SW 1271 (cell line): ENCODE measurements at regions not wholly inside any gene's neighbourhood (a gene's known extent, or its start where the extent isn't known, plus 50 kb on each side); places are given as distances from the start of the nearest gene placed in this dataset.
"Not testable (repeated sequence)": the region's sequence is repeated elsewhere in the genome, so short reads cannot be mapped to it uniquely, and the experiment has no call there.

Source experiments
- DNase-seq, 2 experiments: peaks; one replicate each; lab custom pipeline; 2025; lab: John Stamatoyannopoulos, UW

DNA sequence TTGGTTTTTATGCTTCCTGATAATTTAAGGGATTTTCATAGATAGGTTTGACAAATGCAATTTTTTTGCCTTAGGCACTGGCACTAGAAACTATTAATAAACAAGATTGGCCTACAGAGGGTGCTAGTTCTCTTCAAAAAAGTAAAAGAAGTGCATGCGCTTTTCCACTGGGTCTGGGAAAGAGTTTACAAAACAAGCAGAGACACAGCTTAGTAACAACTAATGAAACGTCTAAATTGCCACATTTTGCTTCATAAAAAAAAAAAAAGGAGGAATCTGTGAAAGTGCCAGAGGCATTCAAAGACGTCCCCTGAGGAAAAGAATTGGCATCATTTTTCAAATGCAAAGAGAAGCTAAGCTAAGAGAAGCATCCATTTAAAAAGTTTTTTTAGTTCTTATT, 58.3 kb upstream of the EEA1 start:
- peak; percentile 42 to 73 for DNase-seq

DNA sequence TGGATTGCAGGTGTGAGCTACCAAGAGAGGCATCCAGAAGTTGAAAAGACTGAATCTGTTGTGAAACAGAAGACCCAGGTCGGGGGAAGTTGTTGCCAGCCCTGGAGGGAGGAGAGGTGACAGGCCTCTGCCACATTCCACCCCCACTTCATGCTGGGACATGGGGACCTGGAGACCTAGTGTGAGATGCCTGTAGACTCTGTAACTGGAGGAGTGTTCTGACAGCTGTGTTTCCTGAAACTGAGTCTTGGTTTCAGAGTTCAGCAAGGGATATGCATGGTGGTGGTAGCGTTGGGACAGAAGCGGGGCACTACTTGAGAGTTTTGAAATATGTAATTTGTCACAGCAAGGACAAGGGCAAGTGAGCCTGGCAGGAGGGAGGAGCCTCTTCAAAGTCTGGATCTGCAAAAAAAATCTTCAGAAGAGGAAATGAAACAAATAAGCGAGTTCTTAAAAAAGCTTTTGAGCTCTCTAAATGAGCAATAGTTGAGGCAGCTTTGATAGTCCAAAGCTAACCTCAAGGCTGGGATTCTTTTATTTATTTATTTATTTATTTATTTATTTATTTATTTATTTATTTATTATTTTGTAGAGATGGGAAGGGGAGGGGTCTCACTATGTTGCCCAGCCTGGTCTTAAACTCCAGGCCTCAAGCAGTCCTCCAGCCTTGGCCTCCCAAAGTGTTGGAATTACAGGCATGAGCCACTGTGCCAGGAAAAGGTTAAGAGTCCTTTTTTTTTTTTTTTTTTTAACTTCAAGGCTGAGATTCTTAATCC, 58.9 kb upstream of the EEA1 start:
- DNase-seq, result no peak

DNA sequence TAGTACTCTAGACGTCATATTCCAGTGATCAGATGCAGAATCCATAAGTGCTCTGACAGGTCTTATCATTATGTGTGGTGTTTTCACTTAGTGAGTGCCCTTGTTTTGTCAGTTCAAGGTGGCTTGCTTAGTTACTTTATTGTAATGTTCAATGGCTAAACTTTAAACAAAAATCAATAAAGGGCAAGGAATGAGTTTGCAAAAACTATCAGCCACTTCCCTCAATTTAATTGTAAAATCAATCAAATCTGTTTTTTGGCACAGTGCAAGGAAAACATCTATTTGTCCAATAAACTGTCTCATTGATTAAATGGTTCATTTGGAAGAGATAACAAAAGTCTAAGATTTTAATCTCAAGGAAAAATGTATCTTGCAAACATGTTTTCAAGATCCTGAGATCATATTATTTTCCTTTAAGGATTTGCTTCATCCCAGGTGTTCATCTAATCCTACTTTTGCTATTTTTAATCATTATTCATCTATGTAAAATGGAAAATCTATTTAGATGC, 59.6 kb upstream of the EEA1 start:
- DNase-seq, result no peak

DNA sequence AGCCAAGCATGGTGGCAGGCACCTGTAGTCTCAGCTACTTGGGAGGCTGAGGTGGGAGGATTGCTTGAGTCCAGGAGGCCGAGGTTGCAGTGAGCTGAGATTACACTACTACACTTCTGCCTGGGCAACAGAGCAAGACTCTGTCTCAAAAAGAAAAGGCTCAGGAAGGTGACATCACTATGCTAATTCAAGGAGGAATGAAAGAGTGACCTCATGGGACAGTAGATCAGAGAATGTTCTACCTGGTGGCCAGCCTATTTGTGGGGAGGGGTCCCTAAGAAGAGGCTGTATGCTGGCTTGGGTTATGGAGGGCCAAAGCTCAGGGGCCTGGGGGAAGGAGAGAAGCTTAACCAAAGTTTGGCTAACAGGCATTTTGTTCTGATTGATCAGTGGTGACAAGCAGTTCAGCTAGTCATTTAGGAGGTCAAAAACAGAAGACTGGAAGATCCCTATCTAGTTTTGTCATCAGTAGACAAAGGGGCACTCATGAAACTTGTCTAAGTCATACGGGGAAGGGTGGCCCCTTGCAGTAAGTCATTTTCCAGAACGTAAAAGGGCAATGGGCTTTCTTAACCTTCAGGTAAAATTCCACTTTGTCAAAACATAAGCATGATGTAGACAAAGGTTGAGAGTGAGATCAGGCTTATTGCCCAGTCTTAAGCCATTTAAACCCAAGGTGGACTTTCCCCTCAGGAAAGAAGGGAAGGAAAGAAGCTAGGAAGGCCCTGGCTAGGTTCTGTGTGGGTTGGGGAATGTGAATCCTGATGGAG, 60.8 kb upstream of the EEA1 start:
- no peak for DNase-seq

DNA sequence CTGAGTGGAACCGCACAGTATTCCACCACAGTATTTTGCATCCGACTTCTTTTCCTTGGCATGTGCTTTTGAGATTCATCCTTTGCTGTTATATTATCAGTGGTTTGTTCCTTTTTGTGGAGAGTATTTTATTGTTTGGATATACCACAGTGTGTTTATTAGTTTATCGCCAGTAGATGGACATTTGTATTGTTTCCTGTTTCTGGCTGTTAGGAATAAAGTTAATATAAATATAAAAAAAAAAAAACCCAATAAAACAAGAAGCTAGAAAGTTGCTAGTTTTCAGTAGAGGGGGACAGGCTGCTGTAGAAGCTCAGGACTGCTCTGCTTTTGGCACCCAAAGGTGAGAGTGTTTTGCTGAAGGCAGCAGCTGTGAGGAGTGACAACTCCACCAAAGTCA, 62.0 kb upstream of the EEA1 start:
- no peak for DNase-seq

DNA sequence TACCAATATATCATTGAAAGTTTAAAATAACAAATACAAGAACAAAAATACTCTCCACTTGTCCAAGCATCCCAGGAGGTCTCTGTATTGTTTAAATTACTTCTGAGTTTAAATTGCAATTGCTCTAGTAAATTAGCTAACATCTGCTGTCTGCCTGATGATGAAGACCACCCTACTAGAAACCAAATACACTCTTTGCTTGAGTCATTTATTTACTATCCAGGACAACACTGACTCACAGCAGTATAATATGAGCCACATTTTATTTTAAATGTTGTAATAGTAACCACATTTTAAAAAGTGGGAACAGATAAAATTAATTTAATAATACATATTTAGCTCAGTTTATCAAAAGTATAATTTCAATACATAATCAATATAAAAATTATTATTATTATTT, 62.9 kb upstream of the EEA1 start:
- DNase-seq, result no peak

DNA sequence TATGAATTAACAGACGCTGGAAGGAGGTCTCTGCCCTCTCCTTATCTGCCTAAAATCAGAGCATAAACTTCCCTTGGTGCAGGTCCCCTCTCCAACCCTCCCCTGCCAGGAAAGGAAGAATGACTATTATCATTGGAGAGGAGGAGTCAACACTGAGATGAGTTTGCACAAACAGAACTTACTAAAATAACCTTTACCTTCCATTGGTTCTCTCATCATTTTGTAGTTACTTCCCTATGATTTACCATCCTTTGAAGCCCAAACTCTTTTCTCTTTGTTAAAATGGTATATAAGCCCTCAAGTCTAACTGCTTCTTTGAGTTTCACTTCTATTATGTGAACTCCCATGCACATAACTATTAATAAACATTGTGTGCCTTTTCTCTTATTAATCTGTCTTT, 64.2 kb upstream of the EEA1 start:
- DNase-seq, result no peak

DNA sequence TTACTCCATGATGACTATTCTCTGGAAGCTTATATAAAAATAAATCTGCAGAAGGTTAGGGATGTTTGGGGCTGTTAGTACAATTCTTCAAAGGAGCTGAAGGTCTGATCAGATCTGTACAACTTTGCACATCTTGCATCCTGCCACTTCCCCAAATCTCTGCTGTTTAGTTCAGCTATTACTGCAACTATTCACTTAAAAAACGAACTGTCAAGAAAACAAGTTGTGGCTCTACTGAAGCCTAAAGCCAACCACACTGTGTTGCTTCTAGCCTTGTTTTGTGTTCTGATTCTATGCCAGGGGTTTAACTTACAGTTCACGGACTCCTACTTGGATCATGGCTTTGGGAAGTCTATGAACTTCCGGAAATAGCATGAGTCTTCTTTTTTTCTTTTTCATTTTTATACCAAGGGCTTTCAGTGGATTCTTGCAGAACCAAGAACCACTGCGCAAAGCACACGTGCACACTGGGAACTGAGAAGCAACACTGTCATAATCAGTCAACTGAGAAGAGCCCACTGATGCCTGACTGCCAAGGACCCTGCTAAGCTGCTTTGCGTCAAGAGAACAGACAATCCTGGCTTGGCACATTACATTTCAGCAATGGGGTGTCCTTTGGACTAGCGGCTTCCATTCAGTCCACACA, 66.3 kb upstream of the EEA1 start:
- no peak for DNase-seq

DNA sequence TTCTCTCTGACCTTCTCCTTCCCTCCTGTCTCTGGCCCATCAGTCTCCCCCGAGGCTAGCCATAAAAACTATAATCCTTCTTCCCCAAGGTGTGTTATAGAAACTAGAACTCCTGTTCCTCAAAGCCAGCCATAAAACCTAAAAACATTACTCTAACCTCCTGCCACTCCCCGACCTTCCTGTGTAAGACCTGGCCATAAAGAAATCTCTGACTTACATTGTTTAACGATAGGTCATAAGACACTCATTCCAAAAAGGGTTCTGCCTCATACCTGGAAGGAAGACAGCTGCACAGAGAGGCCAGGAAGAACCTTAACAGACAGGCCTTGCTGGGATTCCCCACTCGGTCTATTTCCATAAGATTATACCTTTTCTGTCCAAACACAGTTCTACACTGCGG, 70.9 kb upstream of the EEA1 start:
- DNase-seq, result no peak

DNA sequence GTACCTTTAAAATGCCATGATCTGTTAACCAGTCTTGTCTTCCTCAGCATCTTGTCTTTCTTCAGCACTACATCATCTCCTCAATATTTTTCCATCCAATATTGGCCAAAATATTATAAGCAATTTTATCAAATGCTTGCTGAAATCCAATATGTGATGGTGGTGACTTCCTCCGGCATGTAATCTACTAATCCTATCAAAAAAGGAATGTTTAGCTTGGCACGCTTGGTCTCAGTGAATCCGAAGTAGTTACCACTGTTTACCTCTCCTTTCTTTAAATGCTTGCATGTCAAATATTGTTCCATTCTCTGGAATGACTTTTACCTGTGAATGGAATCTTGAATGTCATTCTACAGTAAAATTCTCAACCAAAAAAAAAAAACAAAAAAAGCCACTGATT, 72.3 kb upstream of the EEA1 start:
- no peak for DNase-seq

DNA sequence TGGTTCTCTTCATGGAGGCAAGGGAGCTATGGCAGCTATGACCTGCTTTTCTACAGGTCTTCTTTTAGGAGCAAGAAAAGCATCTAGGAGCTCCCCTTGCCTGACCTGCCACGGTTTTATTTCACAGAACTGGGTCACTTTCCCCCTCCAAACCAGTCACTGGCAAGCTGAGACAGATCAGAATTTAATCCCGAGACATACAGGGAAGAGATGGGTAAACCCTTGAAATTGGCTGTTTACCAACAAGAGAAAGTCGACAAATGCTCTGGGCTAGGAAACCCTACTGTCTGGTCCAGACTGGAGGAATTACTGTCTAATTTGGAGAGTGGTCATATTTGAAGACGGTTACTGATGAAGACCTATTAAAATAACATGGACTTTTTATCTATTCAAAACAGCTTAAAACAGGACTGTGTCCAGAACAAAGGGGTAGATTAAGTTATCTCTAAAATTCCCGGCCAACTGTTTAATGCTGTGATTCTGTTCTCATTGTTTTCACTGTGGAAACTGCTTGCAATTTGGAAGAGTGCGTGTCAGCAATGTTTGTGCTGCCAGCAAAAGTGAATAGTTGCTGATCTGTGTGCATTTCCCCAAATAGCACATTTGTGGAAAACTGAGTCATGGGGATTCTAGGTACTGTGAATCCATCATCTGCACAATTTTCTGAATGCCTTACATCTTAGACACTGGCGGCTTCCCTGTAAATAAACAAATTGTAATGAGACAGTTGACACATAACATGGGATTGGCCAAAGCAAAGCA, 73.4 kb upstream of the EEA1 start:
- DNase-seq, result no peak

DNA sequence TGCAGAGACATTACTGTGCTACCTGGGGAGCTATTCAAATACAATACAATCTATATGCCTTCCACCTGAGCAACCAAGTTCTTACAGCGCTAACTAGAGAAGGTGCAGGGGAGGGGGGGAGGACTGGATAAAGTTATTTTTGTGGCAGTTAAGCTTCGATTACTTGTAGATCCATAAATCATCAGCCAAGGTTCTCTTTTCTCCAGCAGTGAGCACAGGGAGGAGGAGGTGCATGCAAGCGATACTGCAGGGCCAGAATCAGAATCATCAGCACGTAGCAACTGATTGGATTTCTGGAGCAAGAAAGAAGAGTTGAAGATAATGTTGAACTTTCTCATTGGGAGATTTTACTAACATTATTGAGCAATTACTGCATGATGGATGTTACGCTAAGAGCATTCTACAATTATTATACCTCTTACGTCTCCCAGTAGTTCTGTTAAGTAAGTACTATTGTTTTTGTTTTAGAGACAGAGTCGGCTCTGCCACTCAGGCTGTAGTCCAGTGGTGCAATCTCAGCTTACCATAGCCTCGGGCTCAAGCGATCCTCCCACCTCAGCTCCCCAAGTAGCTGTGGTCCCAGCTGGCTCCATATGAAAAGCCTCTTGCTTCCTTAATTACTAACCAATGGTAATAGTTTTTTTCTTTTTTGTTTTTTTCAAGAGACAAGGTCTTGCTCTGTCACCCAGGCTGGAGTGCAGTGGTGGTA, 74.6 kb upstream of the EEA1 start:
- no peak for DNase-seq

DNA sequence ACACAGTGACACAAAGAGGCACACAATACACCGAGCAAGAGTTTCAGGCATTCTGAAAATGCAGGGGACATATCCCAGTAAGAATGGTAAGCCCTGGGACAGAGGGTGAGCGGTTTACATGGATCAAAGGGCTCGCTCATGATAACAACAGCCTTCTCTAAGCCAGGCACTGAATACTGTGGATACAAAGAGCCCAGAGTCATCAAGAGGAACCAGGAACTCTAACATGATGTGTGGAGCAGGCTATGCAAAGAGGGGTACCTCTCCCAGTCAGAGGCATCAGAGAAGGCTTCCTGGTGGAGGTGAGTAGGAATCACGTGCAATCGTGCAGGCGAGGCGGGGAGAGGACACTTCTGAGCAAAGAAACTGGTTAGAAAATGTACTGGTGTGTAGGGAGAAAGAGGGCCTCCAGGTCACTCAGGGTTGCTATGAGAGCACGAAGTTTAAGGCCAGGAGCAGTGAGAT, 76.9 kb upstream of the EEA1 start:
- no peak for DNase-seq

DNA sequence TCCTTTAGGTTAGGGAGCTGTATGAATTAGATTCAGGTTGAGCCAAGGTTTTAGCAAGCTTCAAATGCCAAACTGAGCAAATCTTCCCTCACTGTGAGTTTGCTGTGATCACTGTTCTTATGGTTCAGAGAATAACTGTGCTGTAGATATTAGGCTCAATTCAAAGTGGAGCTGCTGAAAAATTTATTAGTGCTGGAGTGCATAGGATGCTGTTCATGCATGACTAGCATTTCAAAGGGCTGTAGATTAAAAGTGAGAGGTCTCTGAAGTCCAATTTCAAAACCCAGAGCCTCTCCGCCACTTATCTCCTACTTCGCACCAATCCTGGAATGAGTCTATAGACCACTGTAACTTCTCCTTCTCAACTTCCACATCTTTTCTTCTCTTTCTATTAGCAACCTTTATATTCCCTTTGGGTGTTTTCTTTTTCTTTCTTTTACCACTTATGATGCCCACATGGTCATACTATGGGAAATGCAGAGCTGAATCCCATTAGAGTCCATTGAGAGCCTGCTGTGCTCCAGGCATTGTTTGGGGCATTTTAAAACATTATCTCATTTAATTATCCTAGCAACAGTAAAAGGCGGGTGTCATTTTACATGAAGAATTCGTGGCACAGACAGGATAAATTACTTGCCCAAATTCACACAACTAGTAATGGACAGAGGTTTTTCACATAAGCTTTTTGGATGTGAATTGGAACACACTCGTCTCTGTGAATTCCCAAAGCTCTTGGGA, 77.5 kb upstream of the EEA1 start:
- DNase-seq, result no peak

DNA sequence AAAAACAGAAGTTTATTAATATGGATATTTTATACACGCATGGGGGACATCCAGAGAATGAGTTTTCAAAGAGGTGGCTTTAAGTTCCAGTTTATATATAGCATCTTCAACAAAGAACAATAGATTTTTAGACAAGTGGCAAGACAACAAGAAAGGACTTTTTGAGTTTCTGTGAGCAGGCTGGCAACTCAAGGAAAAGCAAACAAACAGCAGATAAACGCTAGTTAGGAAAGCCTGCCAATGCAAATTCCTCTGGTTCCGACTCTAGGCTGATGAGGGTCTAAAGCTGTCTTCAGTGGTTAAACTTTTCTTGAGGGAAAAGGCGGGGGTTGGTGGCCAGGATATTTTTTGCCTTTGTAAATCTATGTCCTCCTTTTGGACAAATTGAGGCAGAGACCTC, 78.4 kb upstream of the EEA1 start:
- DNase-seq, result no peak

DNA sequence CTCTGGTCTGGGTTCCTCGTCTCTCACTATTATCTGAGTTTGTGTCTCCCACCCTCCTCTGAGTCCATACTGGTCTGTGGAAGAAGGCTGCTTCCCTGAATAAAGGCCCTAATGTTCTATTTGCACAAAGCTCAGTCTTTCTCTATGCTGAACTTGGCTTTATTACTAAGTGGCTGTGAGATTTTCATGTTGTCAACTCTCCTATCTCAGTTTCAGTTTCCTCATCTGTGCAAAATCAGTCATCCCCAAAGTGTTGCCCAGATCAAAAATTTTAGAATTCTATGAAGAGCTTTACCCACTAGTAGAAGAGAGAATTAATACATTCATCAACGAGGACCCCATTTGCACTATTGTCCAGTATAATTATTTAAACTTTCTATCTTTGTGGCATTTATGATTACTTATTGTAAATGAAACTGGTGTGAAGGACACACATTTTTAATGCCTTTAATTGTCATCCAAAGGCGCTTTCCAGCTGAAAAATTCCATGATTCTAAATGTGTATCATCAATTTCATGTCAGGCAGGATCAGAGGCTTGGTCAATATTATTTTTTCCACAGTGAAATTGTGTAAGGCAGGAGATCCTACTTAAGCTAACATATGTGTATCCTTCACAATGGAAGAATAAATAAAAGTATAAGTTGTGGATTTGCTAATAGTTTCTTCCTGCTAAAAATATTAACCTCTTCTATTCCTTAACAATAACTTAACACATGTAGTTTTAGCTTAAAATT, 79.1 kb upstream of the EEA1 start:
- no peak for DNase-seq

DNA sequence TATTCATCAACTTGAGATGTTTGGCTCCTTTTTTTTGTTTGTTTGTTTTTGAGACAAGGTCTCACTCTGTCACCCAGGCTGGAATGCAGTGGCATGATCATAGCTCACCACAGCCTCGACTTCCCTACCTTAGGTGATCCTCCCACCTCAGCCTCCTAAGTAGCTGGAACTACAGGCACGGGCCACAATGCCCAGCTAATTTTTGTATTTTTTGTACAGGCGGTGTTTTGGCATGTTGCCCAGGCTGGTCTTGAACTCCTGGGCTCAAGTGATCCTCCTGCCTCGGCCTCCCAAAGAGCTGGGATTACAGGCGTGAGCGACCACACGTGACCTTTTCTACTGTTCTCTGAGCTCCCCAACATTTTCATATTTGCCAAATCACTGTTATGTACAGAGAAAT, 79.8 kb upstream of the EEA1 start:
- DNase-seq, result not testable (repeated sequence)

DNA sequence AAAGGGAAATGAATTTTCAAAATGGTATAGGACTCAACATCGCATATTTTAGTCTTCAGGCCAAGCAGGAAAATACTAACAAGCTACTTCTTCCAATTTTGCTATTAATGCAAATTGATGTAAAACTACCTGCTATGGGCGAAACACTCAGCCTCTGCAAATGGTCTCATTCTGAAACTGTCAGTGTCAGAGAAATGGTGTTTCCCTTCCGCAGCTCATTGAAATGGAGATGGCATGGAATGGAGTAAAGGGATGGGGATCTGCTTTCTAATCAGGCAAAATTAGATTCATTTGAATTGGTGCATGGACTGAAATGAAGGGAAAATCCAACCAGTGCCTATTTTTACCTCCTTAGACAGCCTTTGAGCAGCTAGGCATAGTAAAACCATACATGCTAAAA, 80.4 kb upstream of the EEA1 start:
- no peak for DNase-seq

DNA sequence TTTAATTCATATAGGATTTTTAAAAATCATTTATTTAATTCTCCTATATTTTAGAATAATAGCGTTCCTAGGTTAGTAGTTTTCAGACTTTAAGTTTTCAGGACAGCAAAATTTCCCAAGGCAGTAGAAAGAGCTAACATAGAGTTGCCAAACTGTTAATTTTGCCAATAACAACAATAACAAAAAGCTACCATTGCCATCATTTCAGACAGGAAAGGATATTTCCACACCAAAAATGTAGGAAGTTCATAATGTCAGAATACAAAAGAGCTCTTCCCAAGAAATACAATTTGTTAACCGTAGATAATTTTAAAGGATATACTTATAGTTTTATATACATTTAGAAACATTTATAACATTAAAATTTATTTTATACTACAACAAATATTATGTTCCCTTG, 81.4 kb upstream of the EEA1 start:
- DNase-seq, result no peak

DNA sequence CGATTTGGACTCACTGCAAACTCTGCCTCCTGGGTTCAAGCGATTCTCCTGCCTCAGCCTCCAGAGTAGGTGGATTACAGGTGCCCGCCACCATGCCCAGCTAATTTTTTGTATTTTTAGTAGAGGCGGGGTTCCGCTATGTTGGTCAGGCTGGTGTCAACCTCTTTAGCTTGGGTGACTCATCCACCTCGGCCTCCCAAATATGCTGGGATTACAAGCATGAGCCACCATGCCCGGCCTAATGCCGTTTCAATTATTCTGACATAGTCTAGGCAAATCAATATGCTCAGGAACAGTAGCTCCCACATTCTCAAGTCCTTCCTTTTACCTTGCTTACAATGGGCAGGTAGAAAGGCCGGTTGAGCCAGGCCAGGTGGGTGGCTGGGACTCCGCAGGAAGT, 82.0 kb upstream of the EEA1 start:
- DNase-seq, result no peak
